Activated naive CD4-positive, alpha-beta T cell treated with anti-CD3 and anti-CD28 coated beads for 36 hours (primary cell): ENCODE measurements at regions not wholly inside any gene's neighbourhood (a gene's known extent, or its start where the extent isn't known, plus 50 kb on each side); places are given as distances from the start of the nearest gene placed in this dataset.

Source experiments
- CTCF ChIA-PET: fragments of 350-600 bp; sonication (Branson Sonifier 250); formaldehyde crosslinking; loops from one replicate; lab custom pipeline; 2021; ENCODE audit warnings: antibody characterized with exemption; lab: Charles Lee
- DNase-seq: peaks from one replicate; pipeline ENCODE4 v3.0.0-alpha.2; 2020
- H3K27ac Mint-ChIP-seq: one replicate; pipeline ENCODE4 v1.8.0; 2021; ENCODE audit warnings: mild to moderate bottlenecking, mixed read lengths
- H3K27me3 Mint-ChIP-seq: one replicate; pipeline ENCODE4 v1.8.0; 2021; ENCODE audit warnings: low read depth, mixed read lengths
- H3K36me3 Mint-ChIP-seq: one replicate; pipeline ENCODE4 v1.8.0; 2021; ENCODE audit warnings: low read depth, mixed read lengths
- H3K4me1 Mint-ChIP-seq: one replicate; pipeline ENCODE4 v1.8.0; 2021; ENCODE audit warnings: low read depth, mixed read lengths
- H3K4me3 Mint-ChIP-seq: one replicate; pipeline ENCODE4 v1.8.0; 2021; ENCODE audit warnings: mild to moderate bottlenecking, moderate library complexity, mixed read lengths
- H3K9me3 Mint-ChIP-seq: one replicate; pipeline ENCODE4 v1.8.0; 2021; ENCODE audit warnings: mixed read lengths
- intact Hi-C: fragments of 100-400 bp; cut with micrococcal nuclease; formaldehyde crosslinking; loops from one replicate; pipeline ENCODE4 v1.15.1; 2023

DNA sequence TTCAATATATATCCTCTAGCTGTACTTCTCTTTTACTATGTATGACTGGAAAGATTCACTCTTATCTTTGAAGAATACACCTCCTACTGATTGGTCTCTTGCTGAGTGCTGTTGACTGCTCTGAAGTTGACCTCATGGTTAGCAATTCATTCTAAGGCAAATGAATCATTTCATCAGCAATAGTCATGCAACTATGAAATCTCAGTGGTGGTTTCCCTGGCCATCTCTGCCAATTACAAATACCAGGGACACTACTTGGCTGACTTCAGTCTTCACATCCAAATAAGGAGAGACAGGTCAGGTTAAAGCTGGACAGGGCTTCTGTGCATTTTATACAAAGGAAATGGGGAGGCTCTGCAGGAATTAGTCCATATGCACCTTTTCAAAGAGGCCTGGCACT is 333.5 kb upstream of the ACTBL2 start:
- no peak for DNase-seq
- Mint-ChIP-seq H3K4me3 (no peak overlapping the region), H3K27me3 (peaks cover 8% of the 10 kb centered on the region), H3K4me1 (no peaks in the 10 kb centered on the region), H3K9me3 (peaks cover 3% of the 10 kb centered on the region), H3K36me3 (no peaks in the 10 kb centered on the region), H3K27ac (no peak overlapping the region)
- CTCF ChIA-PET, result no interaction called here
- intact Hi-C loops, result no loop called here

DNA sequence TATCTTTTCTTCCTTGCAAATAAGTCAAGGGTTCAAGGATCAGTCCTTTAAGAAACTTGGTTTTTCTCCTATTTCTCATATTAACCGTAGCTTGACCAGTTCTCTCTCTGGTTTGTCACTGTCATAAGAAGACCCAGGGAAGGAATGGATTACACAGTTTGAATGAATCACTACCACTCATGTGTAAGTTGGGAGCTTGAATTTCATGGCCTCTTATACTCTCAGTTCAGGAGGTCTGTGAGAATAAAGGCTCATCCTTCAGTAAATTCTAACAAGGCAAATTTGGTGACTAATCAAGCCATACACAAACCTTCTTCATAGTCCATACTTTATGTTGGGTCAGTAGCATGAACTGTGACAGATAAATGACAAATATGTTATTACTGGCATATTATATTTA is 323.1 kb upstream of the ACTBL2 start:
- no peak for DNase-seq
- H3K4me1 Mint-ChIP-seq, result no peaks in the 10 kb centered on the region
- CTCF ChIA-PET, result no interaction called here
- peaks cover 9% of the 10 kb centered on the region for H3K27me3 Mint-ChIP-seq
- H3K27ac Mint-ChIP-seq, result no peak overlapping the region
- no peak overlapping the region for H3K4me3 Mint-ChIP-seq
- intact Hi-C loops, result no loop called here
- H3K36me3 Mint-ChIP-seq, result no peaks in the 10 kb centered on the region
- H3K9me3 Mint-ChIP-seq, result no peaks in the 10 kb centered on the region

DNA sequence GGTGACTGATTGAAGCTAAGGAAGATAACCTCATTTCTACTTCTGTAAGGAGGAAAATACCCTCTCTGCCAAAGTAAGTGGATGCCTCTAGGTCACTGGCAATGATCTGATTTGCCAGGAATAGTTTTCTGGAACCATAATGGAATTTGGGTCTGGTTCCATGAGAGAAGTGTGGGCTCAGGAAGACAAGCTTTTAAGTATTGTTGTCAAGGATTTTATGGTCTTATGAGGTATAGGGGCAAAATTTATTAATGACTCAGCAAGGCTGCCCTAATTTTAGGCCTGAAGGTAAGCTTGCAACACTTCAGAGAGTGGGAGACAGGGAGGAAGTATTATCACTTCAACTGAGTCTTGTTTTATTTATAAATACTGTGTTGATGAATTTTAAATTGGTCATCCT is 322.6 kb upstream of the ACTBL2 start:
- no peak overlapping the region for H3K27ac Mint-ChIP-seq
- no peaks in the 10 kb centered on the region for H3K36me3 Mint-ChIP-seq
- no peaks in the 10 kb centered on the region for H3K4me1 Mint-ChIP-seq
- H3K9me3 Mint-ChIP-seq, result no peaks in the 10 kb centered on the region
- intact Hi-C loops, result no loop called here
- no peak for DNase-seq
- CTCF ChIA-PET, result no interaction called here
- peaks cover 9% of the 10 kb centered on the region for H3K27me3 Mint-ChIP-seq
- H3K4me3 Mint-ChIP-seq, result no peak overlapping the region

DNA sequence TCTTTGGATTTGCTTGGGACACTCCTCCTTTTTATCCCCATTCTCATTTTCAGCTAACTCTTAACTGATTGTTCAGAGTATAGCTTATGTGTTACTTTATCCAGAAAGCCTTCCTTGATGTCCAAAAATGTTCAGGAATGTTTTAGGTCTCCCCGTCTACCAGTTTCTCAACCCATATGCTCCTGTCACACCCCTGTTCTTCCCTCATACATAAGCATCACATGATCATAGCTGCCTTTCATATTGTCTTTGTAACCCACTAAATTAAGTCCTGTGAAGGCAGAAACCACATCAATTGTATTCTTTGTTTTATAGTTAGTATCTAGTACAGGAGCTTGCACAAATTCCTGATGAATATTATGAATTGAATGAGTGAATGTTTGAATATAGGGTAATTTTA is 321.9 kb upstream of the ACTBL2 start:
- H3K9me3 Mint-ChIP-seq, result no peaks in the 10 kb centered on the region
- no peaks in the 10 kb centered on the region for H3K36me3 Mint-ChIP-seq
- H3K27ac Mint-ChIP-seq, result no peak overlapping the region
- CTCF ChIA-PET, result interaction anchor here (0.7 to 1.1 kb wide), 2 partner anchors 25 to 129 kb away, joined by 3 read pairs; no protein-coding TSS in a partner anchor
- H3K4me3 Mint-ChIP-seq, result no peak overlapping the region
- intact Hi-C loops, result no loop called here
- DNase-seq, result no peak
- H3K4me1 Mint-ChIP-seq, result no peaks in the 10 kb centered on the region
- H3K27me3 Mint-ChIP-seq, result peaks cover 9% of the 10 kb centered on the region

DNA sequence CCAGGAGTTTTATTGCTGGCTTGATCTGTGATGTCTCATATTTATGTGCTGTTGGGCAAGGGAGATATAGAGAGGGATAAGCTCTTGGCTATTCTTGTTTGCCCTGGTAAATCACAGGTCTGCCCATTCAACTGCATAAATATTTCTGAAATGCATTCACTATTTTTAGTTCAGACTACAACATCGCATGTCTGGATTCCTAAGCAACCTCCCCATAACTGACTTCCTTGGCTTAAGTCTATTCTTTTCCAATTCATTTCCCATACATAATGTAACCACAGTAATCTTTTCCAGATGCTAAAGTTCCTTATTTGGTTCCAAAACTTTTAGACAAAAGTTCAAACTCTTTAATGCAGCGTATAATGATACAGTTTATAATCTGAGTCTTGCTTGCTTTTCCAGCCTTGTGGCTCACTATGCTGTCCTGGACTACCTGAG is 321.4 kb upstream of the ACTBL2 start:
- CTCF ChIA-PET, result interaction anchor here (0.7 to 1.1 kb wide), 2 partner anchors 24 to 129 kb away, joined by 3 read pairs; no protein-coding TSS in a partner anchor
- no peaks in the 10 kb centered on the region for H3K4me1 Mint-ChIP-seq
- H3K27me3 Mint-ChIP-seq, result peaks cover 7% of the 10 kb centered on the region
- no peak overlapping the region for H3K4me3 Mint-ChIP-seq
- no peaks in the 10 kb centered on the region for H3K36me3 Mint-ChIP-seq
- intact Hi-C loops, result no loop called here
- no peak overlapping the region for H3K27ac Mint-ChIP-seq
- DNase-seq, result no peak
- H3K9me3 Mint-ChIP-seq, result no peaks in the 10 kb centered on the region

DNA sequence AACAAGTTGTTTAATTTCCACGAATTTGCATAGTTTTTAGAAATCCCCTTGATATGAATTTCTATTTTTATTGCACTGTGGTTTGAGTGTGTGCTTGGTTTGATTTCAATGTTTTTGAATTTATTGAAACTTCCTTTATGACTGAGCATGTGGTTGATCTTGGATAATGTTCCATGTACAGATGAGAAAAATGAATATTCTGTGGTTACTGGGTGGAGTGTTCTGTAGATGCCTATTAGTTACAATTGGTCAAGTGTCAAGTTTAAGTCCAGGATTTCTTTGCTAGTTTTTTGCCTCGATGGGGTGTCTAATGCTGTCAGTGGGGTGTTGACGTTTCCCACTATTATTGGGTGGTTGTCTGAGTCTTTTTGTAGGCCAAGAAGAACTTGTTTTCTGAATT is 319.5 kb upstream of the ACTBL2 start:
- no peak overlapping the region for H3K27ac Mint-ChIP-seq
- H3K9me3 Mint-ChIP-seq, result no peaks in the 10 kb centered on the region
- H3K36me3 Mint-ChIP-seq, result no peaks in the 10 kb centered on the region
- H3K27me3 Mint-ChIP-seq, result peaks cover 7% of the 10 kb centered on the region
- H3K4me1 Mint-ChIP-seq, result no peaks in the 10 kb centered on the region
- intact Hi-C loops, result no loop called here
- CTCF ChIA-PET, result no interaction called here
- DNase-seq, result no peak
- no peak overlapping the region for H3K4me3 Mint-ChIP-seq

DNA sequence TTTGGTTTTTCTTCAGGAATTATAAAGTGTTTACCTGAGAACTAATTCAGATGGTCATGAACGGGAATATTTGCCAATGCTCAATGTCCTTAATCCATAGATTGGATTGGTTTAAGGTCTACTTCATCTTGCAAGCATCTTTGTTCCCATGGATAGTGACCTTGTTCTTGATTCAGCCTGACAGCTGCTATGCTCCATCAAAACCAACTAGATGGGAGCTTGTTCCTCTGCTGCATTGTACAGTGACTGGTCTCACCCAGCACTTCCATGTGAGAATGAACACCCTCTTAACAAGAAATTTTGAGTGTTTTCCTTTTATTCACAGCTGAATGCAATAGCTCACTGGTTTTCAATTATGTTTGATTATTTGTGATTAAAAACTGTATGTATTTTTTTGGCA is 312.6 kb upstream of the ACTBL2 start:
- Mint-ChIP-seq H3K36me3 (no peaks in the 10 kb centered on the region), H3K27ac (no peak overlapping the region), H3K9me3 (no peaks in the 10 kb centered on the region), H3K4me3 (no peak overlapping the region), H3K27me3 (peaks cover 13% of the 10 kb centered on the region), H3K4me1 (no peaks in the 10 kb centered on the region)
- CTCF ChIA-PET, result interaction anchor here (0.8 kb wide), 1 partner anchor 12 kb away, joined by 3 read pairs; no protein-coding TSS in a partner anchor
- intact Hi-C loops, result no loop called here
- DNase-seq, result no peak

DNA sequence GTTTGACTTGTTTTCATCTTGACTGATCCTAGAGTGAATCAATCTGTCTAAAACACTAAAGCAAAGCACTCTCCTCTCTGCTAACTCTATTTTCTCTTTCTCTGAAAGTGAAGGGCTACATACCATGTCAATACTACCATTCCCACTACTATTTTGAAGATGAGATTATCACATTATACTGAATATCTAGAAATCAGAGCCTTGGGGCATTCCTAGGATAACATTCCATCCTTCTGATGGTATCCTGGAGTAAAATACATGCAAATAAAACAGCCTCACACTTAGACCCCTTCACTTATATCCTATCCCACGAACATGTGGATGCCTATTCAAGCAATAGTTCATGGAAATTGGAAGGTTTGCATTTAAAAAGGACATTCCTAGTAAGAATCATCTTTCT is 309.3 kb upstream of the ACTBL2 start:
- Mint-ChIP-seq H3K27me3 (peaks cover 16% of the 10 kb centered on the region), H3K4me3 (no peak overlapping the region), H3K9me3 (no peaks in the 10 kb centered on the region), H3K36me3 (no peaks in the 10 kb centered on the region), H3K27ac (no peak overlapping the region), H3K4me1 (no peaks in the 10 kb centered on the region)
- CTCF ChIA-PET, result no interaction called here
- DNase-seq, result no peak
- intact Hi-C loops, result no loop called here

DNA sequence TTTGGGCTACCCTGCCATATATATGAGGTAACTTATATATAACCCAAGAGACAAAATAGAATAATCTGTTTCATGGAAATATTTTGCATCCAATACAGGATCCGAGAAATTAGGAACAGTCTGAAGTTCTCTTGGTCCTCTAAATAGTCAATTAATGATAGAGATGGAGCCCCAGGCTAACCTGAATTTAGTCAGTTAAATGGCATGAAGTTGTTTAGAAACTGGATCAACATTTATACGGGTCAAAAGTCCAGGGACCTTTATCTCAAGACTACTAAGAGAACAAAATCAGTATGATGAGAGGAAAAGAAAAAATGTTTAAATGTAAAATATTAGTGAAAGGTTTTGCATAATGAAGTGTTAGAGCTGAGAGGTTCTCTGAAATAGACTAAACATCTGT is 303.3 kb upstream of the ACTBL2 start:
- Mint-ChIP-seq H3K9me3 (no peaks in the 10 kb centered on the region), H3K36me3 (no peaks in the 10 kb centered on the region), H3K27me3 (peaks cover 13% of the 10 kb centered on the region), H3K4me1 (no peaks in the 10 kb centered on the region), H3K27ac (no peak overlapping the region), H3K4me3 (no peak overlapping the region)
- CTCF ChIA-PET, result no interaction called here
- intact Hi-C loops, result no loop called here
- no peak for DNase-seq

DNA sequence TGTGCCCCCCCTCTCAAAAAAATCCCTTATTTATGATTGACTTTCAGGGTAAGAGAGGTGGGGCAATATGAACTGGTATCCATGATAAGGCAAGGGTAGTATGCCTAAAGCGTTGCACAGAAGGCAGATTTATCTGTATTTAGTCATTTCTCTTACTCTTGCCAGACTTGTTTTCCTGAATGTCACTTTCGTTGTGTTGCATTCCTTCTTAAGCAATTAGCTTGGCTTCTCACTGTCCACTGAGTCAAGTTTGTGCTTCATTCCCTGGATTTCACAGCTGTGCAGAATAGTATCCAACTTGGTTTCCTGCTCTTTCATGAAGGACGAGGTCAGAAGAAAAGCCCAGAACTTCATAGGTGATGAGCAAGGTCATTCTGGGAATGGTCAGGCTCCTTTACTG is 301.5 kb upstream of the ACTBL2 start:
- CTCF ChIA-PET, result interaction anchor here (0.6 to 1.0 kb wide), 2 partner anchors 11 to 285 kb away, joined by 3 read pairs; no protein-coding TSS in a partner anchor
- Mint-ChIP-seq H3K4me3 (no peak overlapping the region), H3K36me3 (no peaks in the 10 kb centered on the region), H3K27me3 (peaks cover 7% of the 10 kb centered on the region), H3K27ac (no peak overlapping the region), H3K4me1 (no peaks in the 10 kb centered on the region), H3K9me3 (no peaks in the 10 kb centered on the region)
- intact Hi-C loops, result no loop called here
- no peak for DNase-seq

DNA sequence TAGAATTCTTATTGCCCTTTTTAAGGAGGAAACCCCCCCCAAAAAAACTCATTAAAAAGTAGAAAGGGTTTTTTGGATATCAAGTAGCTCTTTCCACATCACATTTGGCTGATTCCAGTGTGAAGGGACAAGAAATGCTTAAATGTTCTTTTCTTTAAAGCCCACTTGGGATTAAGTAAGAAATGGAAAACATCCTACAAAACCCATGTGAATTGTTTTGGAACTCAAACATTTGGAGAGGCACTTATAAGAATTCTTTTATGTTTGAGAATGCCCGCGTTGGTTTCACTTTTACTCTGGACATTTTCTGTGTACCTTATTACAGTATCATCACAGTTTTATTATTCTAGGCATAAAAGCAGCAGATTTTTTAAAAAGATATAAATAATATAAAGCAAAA is 301.1 kb upstream of the ACTBL2 start:
- H3K27ac Mint-ChIP-seq, result no peak overlapping the region
- peaks cover 7% of the 10 kb centered on the region for H3K27me3 Mint-ChIP-seq
- no peak for DNase-seq
- intact Hi-C loops, result no loop called here
- no peak overlapping the region for H3K4me3 Mint-ChIP-seq
- no peaks in the 10 kb centered on the region for H3K9me3 Mint-ChIP-seq
- H3K4me1 Mint-ChIP-seq, result no peaks in the 10 kb centered on the region
- H3K36me3 Mint-ChIP-seq, result no peaks in the 10 kb centered on the region
- CTCF ChIA-PET, result interaction anchor here (1.0 kb wide), 1 partner anchor 11 kb away, joined by 3 read pairs; no protein-coding TSS in a partner anchor

DNA sequence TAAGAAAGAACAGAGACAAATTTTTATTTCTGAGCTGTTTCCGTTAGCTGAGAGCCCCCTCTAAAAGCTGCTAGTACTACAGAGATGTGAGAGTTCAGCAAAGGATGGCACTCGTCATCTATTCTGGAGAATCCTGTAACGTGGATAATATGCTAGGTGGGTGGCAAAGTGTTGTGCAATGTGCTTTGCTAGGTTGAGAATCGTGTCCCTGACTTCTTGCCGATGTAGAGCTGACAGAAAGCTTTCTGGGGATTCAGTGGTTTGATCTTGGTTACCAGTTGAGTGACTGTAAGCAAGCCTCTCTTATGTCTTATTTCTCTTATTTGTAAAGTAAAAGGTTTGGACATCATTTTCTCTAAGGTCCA is 298.3 kb upstream of the ACTBL2 start:
- no peak overlapping the region for H3K27ac Mint-ChIP-seq
- H3K27me3 Mint-ChIP-seq, result peaks cover 7% of the 10 kb centered on the region
- H3K36me3 Mint-ChIP-seq, result no peaks in the 10 kb centered on the region
- CTCF ChIA-PET, result interaction anchor here (5.8 kb wide), 1 partner anchor 680 kb away, joined by 52 read pairs; the partner anchor contains the start of gene PLK2
- no peaks in the 10 kb centered on the region for H3K4me1 Mint-ChIP-seq
- no peak for DNase-seq
- intact Hi-C loops, result no loop called here
- H3K4me3 Mint-ChIP-seq, result no peak overlapping the region
- H3K9me3 Mint-ChIP-seq, result no peaks in the 10 kb centered on the region

DNA sequence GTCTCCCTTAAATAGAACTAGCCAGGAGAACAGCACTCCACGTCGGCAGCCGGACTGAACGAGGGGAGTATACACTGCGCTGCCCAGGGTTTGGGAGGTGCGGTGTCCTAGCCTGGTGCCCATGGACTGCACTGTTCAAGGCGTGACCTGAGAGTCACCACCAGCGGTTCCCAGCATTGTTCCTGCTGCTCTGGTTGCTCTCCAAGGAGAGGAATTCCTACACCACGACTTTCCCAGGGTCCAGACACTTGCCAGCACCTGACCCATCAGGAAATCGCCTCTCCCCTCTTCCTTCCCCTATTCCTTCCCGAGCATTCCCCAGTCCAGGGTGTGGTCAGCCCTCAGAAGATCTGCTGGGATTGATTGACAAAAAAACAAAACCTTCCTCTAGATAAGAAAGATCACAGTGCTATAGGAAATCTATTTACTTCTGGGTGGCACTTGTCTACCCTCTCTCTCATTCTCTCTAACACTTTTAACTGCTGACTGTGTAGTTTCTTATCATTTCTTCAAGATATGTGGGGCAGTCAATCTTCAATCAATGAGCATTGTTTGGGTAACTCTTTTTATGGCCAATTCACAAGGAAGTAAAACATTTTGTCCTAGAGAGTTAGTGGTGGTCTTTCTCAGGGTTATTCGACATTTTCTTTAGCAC is 297.8 kb upstream of the ACTBL2 start:
- no peak for DNase-seq
- no peaks in the 10 kb centered on the region for H3K36me3 Mint-ChIP-seq
- no peaks in the 10 kb centered on the region for H3K9me3 Mint-ChIP-seq
- H3K4me1 Mint-ChIP-seq, result no peaks in the 10 kb centered on the region
- H3K27ac Mint-ChIP-seq, result no peak overlapping the region
- H3K4me3 Mint-ChIP-seq, result no peak overlapping the region
- intact Hi-C loops, result no loop called here
- peaks cover 7% of the 10 kb centered on the region for H3K27me3 Mint-ChIP-seq
- CTCF ChIA-PET, result interaction anchor here (0.9 to 5.8 kb wide), 2 partner anchors 7 to 680 kb away, joined by 3 to 52 read pairs; partner anchors contain the start of gene PLK2
